ENCODE measurements at regions not wholly inside any gene's neighbourhood (a gene's known extent, or its start where the extent isn't known, plus 50 kb on each side); places are given as distances from the start of the nearest gene placed in this dataset.
A peak's percentile ranks its signal among the peaks of the same experiment; 100 is the strongest.
"Not testable (repeated sequence)": the region's sequence is repeated elsewhere in the genome, so short reads cannot be mapped to it uniquely, and the experiment has no call there.

DNA sequence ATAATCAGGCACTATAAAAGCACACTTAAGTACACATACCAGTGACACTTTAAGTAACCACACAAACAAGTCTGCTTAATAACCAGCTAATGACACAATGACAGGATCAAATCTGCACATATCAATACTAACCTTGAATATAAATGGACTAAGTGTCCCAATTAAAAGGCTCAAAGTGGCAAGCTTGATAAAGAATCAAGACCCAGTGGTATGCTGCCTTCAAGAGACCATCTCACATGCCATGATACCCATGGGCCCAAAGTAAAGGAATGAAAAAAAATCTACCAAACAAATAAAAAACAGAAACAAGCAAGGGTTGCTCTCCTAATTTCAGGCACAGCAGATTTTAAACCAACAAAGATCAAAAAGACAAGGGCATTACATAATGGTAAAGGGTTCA, 470.4 kb downstream of the TRHDE start:
- intact Hi-C loops (cut with DNase I): no loop called here

DNA sequence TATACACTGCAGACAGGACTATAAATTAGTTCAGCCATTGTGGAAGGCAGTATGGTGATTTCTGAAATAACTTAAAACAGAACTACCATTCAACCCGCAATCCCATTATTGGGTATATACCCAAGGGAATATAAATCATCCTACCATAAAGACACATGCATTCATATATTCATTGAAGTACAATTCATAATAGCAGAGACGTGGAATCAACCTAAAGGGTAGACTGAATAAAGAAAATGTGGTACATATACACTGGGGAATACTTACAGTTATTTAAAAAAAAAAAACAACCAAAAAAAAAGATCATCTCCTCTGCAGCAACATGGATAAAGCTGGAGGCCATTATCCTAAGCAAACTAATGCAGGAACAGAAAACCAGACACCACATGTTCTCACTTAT, 473.9 kb downstream of the TRHDE start:
- H3K9me3 ChIP-seq: peaks cover 0 to 28% of the 10 kb centered on the region in 2 donors
- H3K27me3 ChIP-seq: no peaks in the 10 kb centered on the region
- H3K4me1 ChIP-seq: no peaks in the 10 kb centered on the region
- intact Hi-C loops (cut with DNase I): no loop called here
- no peaks in the 10 kb centered on the region for H3K36me3 ChIP-seq
- no peak overlapping the region for H3K27ac ChIP-seq
- no peak for DNase-seq
- no peak for ATAC-seq
- no peak overlapping the region for H3K4me3 ChIP-seq
- TF ChIP-seq, protein P1, sequence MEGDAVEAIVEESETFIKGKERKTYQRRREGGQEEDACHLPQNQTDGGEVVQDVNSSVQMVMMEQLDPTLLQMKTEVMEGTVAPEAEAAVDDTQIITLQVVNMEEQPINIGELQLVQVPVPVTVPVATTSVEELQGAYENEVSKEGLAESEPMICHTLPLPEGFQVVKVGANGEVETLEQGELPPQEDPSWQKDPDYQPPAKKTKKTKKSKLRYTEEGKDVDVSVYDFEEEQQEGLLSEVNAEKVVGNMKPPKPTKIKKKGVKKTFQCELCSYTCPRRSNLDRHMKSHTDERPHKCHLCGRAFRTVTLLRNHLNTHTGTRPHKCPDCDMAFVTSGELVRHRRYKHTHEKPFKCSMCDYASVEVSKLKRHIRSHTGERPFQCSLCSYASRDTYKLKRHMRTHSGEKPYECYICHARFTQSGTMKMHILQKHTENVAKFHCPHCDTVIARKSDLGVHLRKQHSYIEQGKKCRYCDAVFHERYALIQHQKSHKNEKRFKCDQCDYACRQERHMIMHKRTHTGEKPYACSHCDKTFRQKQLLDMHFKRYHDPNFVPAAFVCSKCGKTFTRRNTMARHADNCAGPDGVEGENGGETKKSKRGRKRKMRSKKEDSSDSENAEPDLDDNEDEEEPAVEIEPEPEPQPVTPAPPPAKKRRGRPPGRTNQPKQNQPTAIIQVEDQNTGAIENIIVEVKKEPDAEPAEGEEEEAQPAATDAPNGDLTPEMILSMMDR (IDR thresholded peaks at IDR 0.05): no peak

More for the DNA sequence above, 470.4 kb downstream of the TRHDE start:
- no peak overlapping the region for H3K27ac ChIP-seq
- DNase-seq (no peak), ATAC-seq (no peak)
- no peaks in the 10 kb centered on the region for H3K4me1 ChIP-seq
- no peaks in the 10 kb centered on the region for H3K36me3 ChIP-seq
- H3K9me3 ChIP-seq: peaks cover 0 to 28% of the 10 kb centered on the region in 2 donors
- TF ChIP-seq, protein P1 (IDR thresholded peaks at IDR 0.05): no peak
- no peak overlapping the region for H3K4me3 ChIP-seq
- no peaks in the 10 kb centered on the region for H3K27me3 ChIP-seq

DNA sequence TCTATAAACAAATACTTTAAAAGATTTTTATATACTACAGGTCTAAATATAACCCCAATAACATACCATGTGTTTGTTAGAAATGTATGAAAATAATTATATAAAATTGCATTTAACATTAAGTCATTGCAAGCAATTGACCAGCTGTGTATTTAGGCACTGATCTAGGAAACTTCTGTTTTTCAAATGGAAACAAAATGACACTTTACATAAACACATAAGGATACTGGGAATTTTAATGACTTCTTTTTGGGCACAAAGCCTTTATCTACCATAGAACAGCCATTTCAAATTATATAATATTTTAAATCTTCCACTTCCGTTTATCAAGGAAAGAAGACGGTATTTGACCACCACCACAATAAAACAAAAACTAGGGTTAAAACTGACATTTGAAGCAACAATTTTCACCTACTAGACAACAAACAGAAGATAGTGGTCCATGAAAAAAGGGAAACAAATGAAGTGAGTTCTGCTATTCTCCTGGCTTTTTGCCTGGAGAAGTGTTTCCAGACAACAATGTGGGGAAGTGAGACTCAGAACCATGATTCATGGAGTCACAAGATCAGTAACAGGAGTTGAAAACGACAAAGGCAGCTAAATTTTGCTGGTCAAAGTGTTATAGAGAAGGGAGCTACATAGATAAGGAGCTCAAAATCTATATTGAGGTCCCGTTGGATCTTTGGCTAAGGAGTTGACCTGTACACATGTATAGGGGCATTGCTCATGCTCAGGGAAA, 475.1 kb downstream of the TRHDE start:
- peak in 2 of 4 donors; percentile 12 to 22 for DNase-seq
- H3K36me3 ChIP-seq: no peaks in the 10 kb centered on the region
- peak overlapping the region; percentile 15 to 46 for H3K27ac ChIP-seq
- intact Hi-C loops (cut with DNase I): no loop called here
- H3K4me1 ChIP-seq: no peaks in the 10 kb centered on the region
- no peaks in the 10 kb centered on the region for H3K27me3 ChIP-seq
- no peak overlapping the region for H3K4me3 ChIP-seq
- TF ChIP-seq, protein P1 (IDR thresholded peaks at IDR 0.05): no peak
- H3K9me3 ChIP-seq: peaks cover 0 to 20% of the 10 kb centered on the region in 2 donors
- peak; percentile 44 for ATAC-seq

DNA sequence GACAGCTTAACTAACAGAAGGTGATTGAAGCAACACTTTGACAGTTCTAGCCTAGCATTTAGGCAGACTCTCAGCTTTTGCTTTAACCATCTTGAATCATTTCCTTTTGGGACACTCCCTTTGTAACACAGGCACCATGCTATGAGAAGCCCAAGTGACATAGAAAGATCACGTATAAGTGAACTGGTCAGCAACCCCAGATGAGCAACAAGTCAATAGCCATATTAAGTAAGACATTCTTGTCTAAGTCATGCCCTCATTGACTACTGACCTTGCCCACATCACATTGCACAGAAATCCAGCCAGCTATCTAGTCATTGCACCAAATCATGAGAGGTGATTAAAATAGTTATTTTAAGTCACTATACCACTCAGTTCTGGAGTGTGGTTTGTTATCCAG, 476.8 kb downstream of the TRHDE start:
- DNase-seq (no peak), ATAC-seq (no peak)
- Histone ChIP-seq H3K27ac (no peak overlapping the region), H3K4me3 (no peak overlapping the region), H3K36me3 (no peaks in the 10 kb centered on the region), H3K9me3 (peaks cover 0 to 3% of the 10 kb centered on the region in 2 donors), H3K4me1 (no peaks in the 10 kb centered on the region), H3K27me3 (no peaks in the 10 kb centered on the region)
- intact Hi-C loops (cut with DNase I): no loop called here
- TF ChIP-seq, protein P1 (IDR thresholded peaks at IDR 0.05): no peak

DNA sequence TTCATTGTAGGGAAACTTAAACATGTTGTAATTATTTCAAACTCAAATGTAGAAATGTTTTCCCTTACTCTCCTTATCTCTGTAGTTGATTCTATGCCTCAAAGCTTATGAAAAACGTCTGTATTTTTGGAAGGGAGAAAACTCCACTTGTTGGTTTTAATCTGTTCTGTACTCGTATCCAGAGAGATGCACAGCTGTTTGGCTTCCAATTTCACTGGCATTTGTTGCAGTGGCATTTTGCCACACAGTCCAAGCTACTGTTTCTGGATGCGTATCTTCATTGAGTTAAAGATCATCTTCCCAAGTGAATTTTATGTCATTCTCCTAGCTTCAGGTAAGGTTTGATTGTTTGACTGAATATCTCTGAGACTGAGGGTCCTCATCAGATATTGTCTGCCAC, 481.4 kb downstream of the TRHDE start:
- Histone ChIP-seq H3K9me3 (peaks cover 0 to 8% of the 10 kb centered on the region in 2 donors), H3K4me3 (no peak overlapping the region), H3K27ac (no peak overlapping the region), H3K4me1 (no peaks in the 10 kb centered on the region), H3K27me3 (no peaks in the 10 kb centered on the region), H3K36me3 (no peaks in the 10 kb centered on the region)
- DNase-seq (no peak), ATAC-seq (no peak)
- TF ChIP-seq, protein P1 (IDR thresholded peaks at IDR 0.05): no peak
- intact Hi-C loops (cut with DNase I): no loop called here

DNA sequence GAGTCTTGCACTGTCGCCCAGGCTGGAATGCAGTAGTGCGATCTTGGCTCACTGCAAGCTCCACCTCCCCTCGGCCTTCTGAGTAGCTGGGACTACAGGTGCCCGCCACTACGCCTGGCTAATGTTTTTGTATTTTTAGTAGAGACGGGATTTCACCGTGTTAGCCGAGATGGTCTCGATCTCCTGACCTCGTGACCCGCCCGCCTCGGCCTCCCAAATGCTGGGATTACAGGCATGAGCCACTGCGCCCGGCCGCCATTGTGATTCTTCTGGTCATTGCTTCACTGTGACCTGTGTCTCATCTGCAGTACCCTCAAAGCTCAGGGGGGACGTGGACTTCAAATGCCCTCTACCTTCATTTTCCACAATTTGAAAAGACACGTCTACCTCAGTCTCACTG, 481.9 kb downstream of the TRHDE start:
- H3K27me3 ChIP-seq; ATAC-seq; H3K27ac ChIP-seq; H3K4me1 ChIP-seq; H3K4me3 ChIP-seq; H3K36me3 ChIP-seq; intact Hi-C loops (cut with DNase I): not testable (repeated sequence)
- peak in 1 of 4 donors; percentile 62 for DNase-seq
- H3K9me3 ChIP-seq: peaks cover 0 to 13% of the 10 kb centered on the region in 2 donors
